Neutrophil (primary cell): ENCODE measurements at regions not wholly inside any gene's neighbourhood (a gene's known extent, or its start where the extent isn't known, plus 50 kb on each side); places are given as distances from the start of the nearest gene placed in this dataset.

Experiments used
- H3K27ac ChIP-seq: fragments of 200-600 bp; sonication (generic); 2 replicates; pipeline ENCODE4 v1.5.1; 2016; ENCODE audit warnings: mild to moderate bottlenecking, moderate library complexity
- H3K27me3 ChIP-seq: fragments of 200-600 bp; sonication (generic); 2 replicates; pipeline ENCODE4 v1.6.0; 2016; ENCODE audit warnings: mild to moderate bottlenecking
- H3K36me3 ChIP-seq: fragments of 200-600 bp; sonication (generic); 2 replicates; pipeline ENCODE4 v1.5.1; 2017
- H3K4me1 ChIP-seq, 2 experiments: fragments of 200-600 bp in 1 of 2; sonication (generic) in 1 of 2; 1 replicate in 1 of 2; 2 replicates in 1 of 2; pipeline versions ENCODE4 v1.5.1 to v1.6.1; 2013 to 2016; ENCODE audit warnings: low read depth in 1 of 2, low read length in 1 of 2, mild to moderate bottlenecking in 1 of 2, moderate library complexity in 1 of 2; ENCODE audit not compliant: control insufficient read depth in 1 of 2, insufficient read depth in 1 of 2
- H3K4me3 ChIP-seq, 2 experiments: fragments of 200-600 bp in 1 of 2; sonication (generic) in 1 of 2; 1 replicate in 1 of 2; 2 replicates in 1 of 2; pipeline ENCODE4 v1.5.1; 2013 to 2016; ENCODE audit warnings: low read depth in 1 of 2, low read length in 1 of 2, mild to moderate bottlenecking in 1 of 2, moderate library complexity in 1 of 2
- H3K9me3 ChIP-seq: fragments of 200-600 bp; sonication (generic); 2 replicates; pipeline ENCODE4 v1.5.1; 2016
- TF ChIP-seq, protein P1 (sequence below): fragments of 200-600 bp; sonication (generic); IDR thresholded peaks from 2 replicates; pipeline ENCODE4 v1.5.1; 2016; ENCODE audit warnings: antibody characterized with exemption

DNA sequence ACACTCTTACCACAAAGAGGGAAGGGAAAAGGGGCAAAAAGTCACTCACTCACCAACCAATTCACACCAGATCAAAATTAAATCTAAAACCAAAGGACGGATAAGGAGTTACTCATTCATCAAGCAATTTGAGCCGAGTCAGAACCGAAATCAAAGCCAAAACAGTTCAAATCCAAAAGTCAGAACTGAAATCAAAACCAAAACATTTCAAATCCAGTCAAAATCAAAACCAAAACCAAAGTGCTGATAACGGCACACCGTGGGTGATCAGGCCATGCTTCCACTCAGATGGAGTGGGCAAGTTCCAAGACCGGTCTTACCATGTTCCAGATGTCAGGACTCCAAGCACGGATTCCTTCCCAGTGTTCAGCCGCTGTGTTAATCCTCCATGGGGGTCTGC lies 139.5 kb downstream of the SLC38A6 start:
- TF ChIP-seq, protein P1, sequence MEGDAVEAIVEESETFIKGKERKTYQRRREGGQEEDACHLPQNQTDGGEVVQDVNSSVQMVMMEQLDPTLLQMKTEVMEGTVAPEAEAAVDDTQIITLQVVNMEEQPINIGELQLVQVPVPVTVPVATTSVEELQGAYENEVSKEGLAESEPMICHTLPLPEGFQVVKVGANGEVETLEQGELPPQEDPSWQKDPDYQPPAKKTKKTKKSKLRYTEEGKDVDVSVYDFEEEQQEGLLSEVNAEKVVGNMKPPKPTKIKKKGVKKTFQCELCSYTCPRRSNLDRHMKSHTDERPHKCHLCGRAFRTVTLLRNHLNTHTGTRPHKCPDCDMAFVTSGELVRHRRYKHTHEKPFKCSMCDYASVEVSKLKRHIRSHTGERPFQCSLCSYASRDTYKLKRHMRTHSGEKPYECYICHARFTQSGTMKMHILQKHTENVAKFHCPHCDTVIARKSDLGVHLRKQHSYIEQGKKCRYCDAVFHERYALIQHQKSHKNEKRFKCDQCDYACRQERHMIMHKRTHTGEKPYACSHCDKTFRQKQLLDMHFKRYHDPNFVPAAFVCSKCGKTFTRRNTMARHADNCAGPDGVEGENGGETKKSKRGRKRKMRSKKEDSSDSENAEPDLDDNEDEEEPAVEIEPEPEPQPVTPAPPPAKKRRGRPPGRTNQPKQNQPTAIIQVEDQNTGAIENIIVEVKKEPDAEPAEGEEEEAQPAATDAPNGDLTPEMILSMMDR: no peak
- no peaks in the 10 kb centered on the region for H3K4me1 ChIP-seq
- H3K9me3 ChIP-seq: peaks cover 3% of the 10 kb centered on the region
- H3K27ac ChIP-seq: no peak overlapping the region
- peaks cover 16% of the 10 kb centered on the region for H3K27me3 ChIP-seq
- H3K4me3 ChIP-seq: no peak overlapping the region
- no peaks in the 10 kb centered on the region for H3K36me3 ChIP-seq

DNA sequence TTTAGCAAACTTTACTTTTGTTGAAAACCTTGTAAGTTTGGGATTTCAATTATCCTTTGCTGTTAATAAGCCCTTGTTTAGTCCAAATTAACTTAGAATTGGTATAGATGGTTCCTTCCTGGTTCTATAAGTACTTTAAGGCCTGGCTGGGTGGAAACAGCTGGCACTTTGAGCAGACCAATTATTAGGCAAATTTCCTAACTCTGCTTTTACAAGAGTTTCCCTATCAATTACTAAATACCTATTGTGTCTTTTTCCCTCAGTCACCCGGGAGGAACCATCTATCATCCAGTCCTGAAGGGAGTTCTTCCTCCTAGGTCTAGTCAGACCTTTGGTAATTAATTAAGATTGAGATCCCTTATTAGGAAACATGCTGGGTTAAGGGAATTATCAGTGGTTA lies 138.0 kb downstream of the SLC38A6 start:
- H3K4me1 ChIP-seq: no peaks in the 10 kb centered on the region
- TF ChIP-seq, protein P1: no peak
- no peak overlapping the region for H3K27ac ChIP-seq

DNA sequence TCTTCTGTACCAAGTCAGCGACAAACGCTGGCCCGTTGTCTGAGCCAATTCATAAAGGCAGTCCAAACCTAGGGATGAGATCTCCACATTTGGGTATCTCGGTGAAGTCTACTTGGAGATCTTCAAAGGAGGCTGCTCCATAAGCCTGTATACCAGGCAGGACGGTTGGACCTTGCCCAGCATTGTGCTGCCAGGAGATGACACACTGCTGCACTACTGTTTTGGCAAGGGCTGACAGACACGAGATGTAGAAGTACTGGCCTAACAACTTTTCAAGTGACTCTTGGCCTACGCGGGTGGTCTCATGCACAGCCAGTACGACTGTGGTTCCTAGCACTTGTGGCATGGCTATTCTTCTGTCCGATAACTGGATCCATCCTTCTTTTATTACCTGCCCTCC lies 135.3 kb downstream of the SLC38A6 start:
- no peak overlapping the region for H3K4me3 ChIP-seq
- TF ChIP-seq, protein P1: no peak
- no peaks in the 10 kb centered on the region for H3K4me1 ChIP-seq
- peaks cover 3% of the 10 kb centered on the region for H3K9me3 ChIP-seq
- peaks cover 16% of the 10 kb centered on the region for H3K27me3 ChIP-seq
- H3K36me3 ChIP-seq: no peaks in the 10 kb centered on the region
- H3K27ac ChIP-seq: no peak overlapping the region

More for the DNA sequence above, 138.0 kb downstream of the SLC38A6 start:
- peaks cover under 1% of the 10 kb centered on the region for H3K27me3 ChIP-seq
- H3K9me3 ChIP-seq: peaks cover 3% of the 10 kb centered on the region
- no peaks in the 10 kb centered on the region for H3K36me3 ChIP-seq
- no peak overlapping the region for H3K4me3 ChIP-seq

DNA sequence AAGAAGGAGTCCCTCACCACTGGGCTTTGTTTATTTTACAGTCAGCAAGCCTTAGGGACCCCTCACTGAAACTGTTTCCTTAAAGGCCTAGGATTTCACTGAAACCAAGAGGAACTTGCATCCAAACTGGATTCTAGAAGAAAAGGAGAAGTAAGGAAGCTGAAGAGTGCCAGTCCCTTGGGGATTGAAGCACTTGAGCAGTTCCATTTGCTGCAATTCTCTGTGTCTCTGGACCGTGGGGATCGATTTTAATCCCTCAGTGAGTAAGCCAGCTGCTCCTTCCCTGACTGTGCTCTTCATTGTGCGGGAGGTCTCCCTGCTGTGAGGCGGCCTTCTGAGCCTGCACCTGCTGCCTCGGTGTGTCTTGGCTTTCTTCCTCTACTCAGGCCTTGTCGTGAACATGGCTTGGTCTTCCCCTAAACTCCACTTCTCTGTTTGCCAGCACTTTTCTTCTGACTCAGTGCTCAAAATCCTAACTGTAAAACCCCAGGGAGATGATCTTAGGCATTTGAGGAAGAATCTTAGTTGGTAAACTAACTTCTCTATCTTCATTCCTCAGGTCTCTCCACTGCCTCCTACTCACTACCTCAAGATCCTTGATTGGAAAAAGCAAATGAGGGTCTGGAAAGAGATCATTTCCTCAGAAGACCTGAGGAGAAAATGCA lies 132.6 kb downstream of the SLC38A6 start:
- no peak overlapping the region for H3K27ac ChIP-seq
- TF ChIP-seq, protein P1: no peak
- peaks cover 39% of the 10 kb centered on the region for H3K27me3 ChIP-seq
- H3K9me3 ChIP-seq: peaks cover 3% of the 10 kb centered on the region
- H3K36me3 ChIP-seq: no peaks in the 10 kb centered on the region
- H3K4me3 ChIP-seq: no peak overlapping the region
- H3K4me1 ChIP-seq: no peaks in the 10 kb centered on the region

DNA sequence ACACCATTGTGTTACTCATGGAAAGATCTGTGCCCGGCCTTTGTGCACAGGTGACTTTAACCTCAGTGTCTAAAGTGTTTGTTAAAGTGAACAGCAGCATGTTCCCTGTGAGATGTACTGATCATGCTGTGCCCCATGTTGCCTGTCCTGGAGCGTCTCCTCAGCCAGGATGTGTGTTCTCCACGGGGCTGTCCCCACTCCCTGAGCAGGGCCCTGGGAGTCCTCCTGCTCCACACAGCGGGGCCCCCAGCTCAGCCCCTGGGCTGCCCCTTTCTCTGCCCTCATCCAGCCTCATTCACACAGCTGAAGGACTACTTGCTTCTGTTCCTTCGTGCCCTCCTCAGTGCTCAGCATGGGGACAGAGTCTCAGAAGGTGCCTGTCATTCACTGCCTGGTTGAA lies 131.5 kb downstream of the SLC38A6 start:
- no peak overlapping the region for H3K4me3 ChIP-seq
- H3K27ac ChIP-seq: no peak overlapping the region
- peaks cover 49% of the 10 kb centered on the region for H3K27me3 ChIP-seq
- H3K9me3 ChIP-seq: peaks cover 3% of the 10 kb centered on the region
- TF ChIP-seq, protein P1: no peak
- H3K36me3 ChIP-seq: no peaks in the 10 kb centered on the region
- H3K4me1 ChIP-seq: no peaks in the 10 kb centered on the region
